Ascending aorta (tissue), 2 donors: ENCODE measurements at regions not wholly inside any gene's neighbourhood (a gene's known extent, or its start where the extent isn't known, plus 50 kb on each side); places are given as distances from the start of the nearest gene placed in this dataset.

Experiments
- DNase-seq, 2 donors: peaks; one replicate each; pipeline ENCODE4 v3.0.0-alpha.2; 2019; ENCODE audit warnings: low spot score in 2 of 2
- H3K27ac ChIP-seq, 2 donors: fragments of 200-600 bp; sonication (generic); one replicate each; pipeline ENCODE4 v1.5.1; 2016 to 2017; ENCODE audit warnings: mild to moderate bottlenecking in 1 of 2
- H3K27me3 ChIP-seq: fragments of 200-600 bp; sonication (generic); one replicate; pipeline ENCODE4 v1.5.1; 2017
- H3K36me3 ChIP-seq, 2 donors: fragments of 200-600 bp; sonication (generic); one replicate each; pipeline ENCODE4 v1.5.1; 2016
- H3K4me1 ChIP-seq, 2 donors: fragments of 200-600 bp; sonication (generic); one replicate each; pipeline ENCODE4 v1.5.1; 2016 to 2017; ENCODE audit warnings: mild to moderate bottlenecking in 1 of 2
- H3K4me3 ChIP-seq, 2 donors: fragments of 200-600 bp; sonication (generic); one replicate each; pipeline ENCODE4 v1.5.1; 2016 to 2017; ENCODE audit warnings: mild to moderate bottlenecking in 1 of 2
- H3K9me3 ChIP-seq, 2 donors: fragments of 200-600 bp; sonication (generic); one replicate each; pipeline ENCODE4 v1.5.1; 2016
- intact Hi-C: fragments of 100-400 bp; cut with DNase I; formaldehyde crosslinking; loops from one replicate; pipeline ENCODE4 v1.15.1; 2023
- TF ChIP-seq, protein P1 (sequence below), 3 experiments: fragments of 200-600 bp in 2 of 3; fragments of 450-650 bp in 1 of 3; sonication (generic) in 2 of 3; IDR thresholded peaks; one replicate each; pipeline ENCODE4 v1.5.1; 2016 to 2019; ENCODE audit warnings: antibody characterized with exemption in 3 of 3, mild to moderate bottlenecking in 1 of 3, moderate library complexity in 1 of 3

DNA sequence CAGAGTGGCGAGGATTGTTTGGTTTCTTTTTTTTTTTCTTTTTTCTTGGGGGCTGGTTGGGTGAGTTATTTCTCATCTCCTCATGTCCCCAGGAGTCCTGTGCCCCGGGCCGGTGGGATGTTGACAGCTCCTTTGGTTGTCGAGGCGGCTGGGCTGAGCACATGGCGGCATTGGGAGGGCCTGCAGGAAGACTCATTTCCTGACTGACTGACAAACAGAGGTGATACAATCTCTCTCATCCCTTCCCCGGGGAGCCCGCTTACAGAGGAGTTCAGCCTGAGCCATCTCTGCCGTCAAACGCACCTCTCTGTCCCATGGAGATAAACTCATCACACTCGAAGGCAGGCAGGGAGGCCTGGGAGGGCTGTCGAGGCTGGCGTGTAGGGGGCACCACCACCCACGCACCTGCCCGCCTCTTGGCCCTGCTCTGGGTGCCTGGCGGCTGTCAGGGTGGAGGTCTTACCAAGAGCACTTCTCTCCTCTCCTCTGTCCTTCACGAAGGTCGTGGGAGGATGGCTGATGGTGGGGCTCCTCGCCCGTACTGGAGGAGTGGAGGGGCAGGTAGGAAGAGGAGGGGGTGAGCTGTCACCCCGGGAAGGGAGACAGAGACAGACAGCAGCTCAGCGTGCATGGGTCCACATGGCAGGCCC lies 60.0 kb upstream of the NECTIN1 start:
- intact Hi-C loops: no loop called here
- no peaks in the 10 kb centered on the region for H3K27me3 ChIP-seq
- H3K9me3 ChIP-seq: no peaks in the 10 kb centered on the region
- no peaks in the 10 kb centered on the region for H3K4me1 ChIP-seq
- H3K4me3 ChIP-seq: no peak overlapping the region
- DNase-seq: no peak
- TF ChIP-seq, protein P1, sequence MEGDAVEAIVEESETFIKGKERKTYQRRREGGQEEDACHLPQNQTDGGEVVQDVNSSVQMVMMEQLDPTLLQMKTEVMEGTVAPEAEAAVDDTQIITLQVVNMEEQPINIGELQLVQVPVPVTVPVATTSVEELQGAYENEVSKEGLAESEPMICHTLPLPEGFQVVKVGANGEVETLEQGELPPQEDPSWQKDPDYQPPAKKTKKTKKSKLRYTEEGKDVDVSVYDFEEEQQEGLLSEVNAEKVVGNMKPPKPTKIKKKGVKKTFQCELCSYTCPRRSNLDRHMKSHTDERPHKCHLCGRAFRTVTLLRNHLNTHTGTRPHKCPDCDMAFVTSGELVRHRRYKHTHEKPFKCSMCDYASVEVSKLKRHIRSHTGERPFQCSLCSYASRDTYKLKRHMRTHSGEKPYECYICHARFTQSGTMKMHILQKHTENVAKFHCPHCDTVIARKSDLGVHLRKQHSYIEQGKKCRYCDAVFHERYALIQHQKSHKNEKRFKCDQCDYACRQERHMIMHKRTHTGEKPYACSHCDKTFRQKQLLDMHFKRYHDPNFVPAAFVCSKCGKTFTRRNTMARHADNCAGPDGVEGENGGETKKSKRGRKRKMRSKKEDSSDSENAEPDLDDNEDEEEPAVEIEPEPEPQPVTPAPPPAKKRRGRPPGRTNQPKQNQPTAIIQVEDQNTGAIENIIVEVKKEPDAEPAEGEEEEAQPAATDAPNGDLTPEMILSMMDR (IDR thresholded peaks at IDR 0.05): no peak
- H3K36me3 ChIP-seq: no peaks in the 10 kb centered on the region
- no peak overlapping the region for H3K27ac ChIP-seq

DNA sequence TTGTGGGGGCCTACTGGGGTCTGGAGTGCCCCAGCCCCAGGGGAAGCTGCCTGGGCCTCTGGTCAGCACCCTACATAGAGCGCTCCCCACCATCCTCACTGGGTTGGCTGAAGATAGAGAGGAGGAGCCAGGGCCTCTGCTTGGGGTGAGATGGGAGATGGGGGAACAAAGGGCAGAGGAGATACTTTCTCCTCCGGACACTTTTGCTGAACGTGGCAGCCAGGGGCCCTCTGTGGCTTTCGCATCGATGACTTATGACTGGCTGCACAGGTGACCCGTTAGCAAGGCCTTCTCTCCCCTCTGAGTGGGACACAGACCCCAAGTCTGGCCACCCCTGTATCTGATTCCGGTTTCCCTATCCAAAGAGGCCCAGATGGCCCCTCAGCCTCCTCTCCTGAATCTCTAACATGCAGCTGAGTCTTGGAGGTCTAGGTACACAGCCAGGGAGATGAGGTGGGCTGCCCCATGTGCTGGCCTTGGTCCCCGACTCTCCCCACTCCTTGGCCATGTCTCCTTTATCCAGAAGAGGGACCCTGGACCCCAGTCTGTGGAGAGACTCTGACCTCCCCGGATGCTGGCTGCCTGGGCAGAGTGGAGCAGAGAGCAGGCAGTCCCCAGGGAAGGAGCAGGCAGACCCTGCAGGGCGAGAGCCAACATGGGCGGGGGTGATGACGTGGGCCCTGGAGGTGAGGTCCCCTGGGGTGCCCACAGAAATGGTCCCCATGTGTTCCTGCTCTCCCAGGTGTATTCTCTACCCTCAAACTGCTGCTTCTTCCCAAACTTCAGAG lies 59.3 kb upstream of the NECTIN1 start:
- intact Hi-C loops: no loop called here

DNA sequence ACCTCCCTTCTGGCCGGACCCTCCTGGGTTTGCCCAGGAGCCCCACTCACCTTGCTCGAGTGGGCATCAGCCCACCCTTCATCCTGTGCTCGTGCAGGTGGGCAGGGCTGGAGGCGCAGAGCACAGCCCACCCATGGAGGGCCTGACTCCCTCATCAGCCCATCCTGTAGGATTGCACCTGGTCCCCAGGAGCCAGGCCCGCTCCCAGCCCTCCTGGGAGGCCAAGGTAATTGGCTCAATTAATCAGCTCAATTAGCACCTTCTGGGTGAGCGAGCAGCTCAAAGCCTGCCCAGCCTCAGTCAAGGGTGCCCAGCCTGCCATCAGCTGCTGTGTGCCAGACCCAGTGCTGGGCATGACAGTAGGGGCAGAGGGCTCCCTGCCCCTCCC lies 58.1 kb upstream of the NECTIN1 start:
- DNase-seq: no peak
- Histone ChIP-seq H3K36me3 (no peaks in the 10 kb centered on the region), H3K4me3 (no peak overlapping the region), H3K27me3 (no peaks in the 10 kb centered on the region), H3K4me1 (no peaks in the 10 kb centered on the region), H3K9me3 (peaks cover 0 to 6% of the 10 kb centered on the region in 2 donors), H3K27ac (no peak overlapping the region)
- TF ChIP-seq, protein P1 (IDR thresholded peaks at IDR 0.05): no peak
- intact Hi-C loops: no loop called here

More for the DNA sequence above, 59.3 kb upstream of the NECTIN1 start:
- TF ChIP-seq, protein P1 (IDR thresholded peaks at IDR 0.05): no peak
- DNase-seq: no peak
- Histone ChIP-seq H3K36me3 (no peaks in the 10 kb centered on the region), H3K27me3 (no peaks in the 10 kb centered on the region), H3K4me1 (no peaks in the 10 kb centered on the region), H3K9me3 (peaks cover 0 to 6% of the 10 kb centered on the region in 2 donors), H3K4me3 (no peak overlapping the region), H3K27ac (no peak overlapping the region)

DNA sequence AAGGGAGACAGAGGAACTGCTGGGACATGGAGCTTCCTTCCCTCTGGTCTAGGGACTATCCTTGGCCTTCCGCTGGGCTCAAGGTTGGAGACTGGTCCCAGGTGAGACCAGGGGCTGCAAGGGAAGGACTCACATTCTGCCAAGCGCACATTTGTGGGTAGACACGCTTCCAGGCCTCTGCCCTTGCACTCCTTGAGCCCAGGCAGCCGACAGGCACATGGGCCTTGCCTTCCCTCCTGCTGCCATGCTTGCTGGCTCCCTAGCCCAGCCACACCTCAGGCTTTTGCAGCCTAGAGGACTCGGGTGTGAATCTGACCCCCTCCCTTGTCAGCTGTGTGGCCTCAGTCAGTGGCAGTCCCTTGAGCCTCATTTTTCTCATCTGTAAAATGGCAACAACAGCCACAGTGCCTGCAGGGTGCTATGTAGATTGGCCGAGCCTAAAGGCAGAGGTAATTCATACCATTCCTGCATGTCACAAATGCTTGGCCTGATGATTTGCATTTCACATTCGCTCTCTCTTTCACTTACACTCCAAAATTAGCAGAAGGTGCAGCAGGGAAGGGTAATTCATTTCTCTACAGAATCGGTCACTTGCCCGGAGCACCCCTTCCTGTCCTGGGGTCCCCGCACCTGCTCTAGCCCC lies 57.6 kb upstream of the NECTIN1 start:
- H3K4me3 ChIP-seq: no peak overlapping the region
- TF ChIP-seq, protein P1 (IDR thresholded peaks at IDR 0.05): no peak

DNA sequence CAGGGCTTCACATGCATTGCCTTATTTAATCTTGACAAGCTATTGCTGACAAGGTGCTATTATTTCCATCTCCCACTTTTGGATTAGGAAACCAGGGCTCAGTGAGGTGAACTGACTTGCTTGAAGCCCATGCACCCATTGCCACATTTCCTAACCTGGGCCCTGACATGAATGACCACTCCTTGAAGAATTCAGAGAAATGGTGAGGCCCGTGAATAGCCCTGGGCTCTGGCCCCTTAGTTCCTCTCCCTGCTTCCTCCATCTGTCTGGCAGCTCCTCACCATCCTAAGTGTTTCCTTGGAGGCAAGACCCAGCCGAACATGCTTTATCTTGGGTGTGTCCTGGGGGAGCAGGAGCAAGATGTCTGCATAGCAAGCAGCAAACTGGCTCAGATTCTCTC lies 56.1 kb upstream of the NECTIN1 start:
- Histone ChIP-seq H3K9me3 (peaks cover 0 to 6% of the 10 kb centered on the region in 2 donors), H3K27ac (no peak overlapping the region), H3K4me3 (no peak overlapping the region), H3K27me3 (no peaks in the 10 kb centered on the region), H3K36me3 (no peaks in the 10 kb centered on the region), H3K4me1 (no peaks in the 10 kb centered on the region)
- DNase-seq: no peak
- intact Hi-C loops: no loop called here
- TF ChIP-seq, protein P1 (IDR thresholded peaks at IDR 0.05): no peak

More for the DNA sequence above, 57.6 kb upstream of the NECTIN1 start:
- Histone ChIP-seq H3K27me3 (no peaks in the 10 kb centered on the region), H3K27ac (no peak overlapping the region), H3K36me3 (no peaks in the 10 kb centered on the region), H3K4me1 (no peaks in the 10 kb centered on the region), H3K9me3 (peaks cover 0 to 6% of the 10 kb centered on the region in 2 donors)
- intact Hi-C loops: no loop called here
- DNase-seq: no peak
